Neural crest cell (in vitro differentiated cells): ENCODE measurements at regions not wholly inside any gene's neighbourhood (a gene's known extent, or its start where the extent isn't known, plus 50 kb on each side); places are given as distances from the start of the nearest gene placed in this dataset.

Experiments used
- DNase-seq: peaks from one replicate; pipeline ENCODE4 v3.0.0; 2021; ENCODE audit warnings: low read depth, mixed read lengths, low spot score
- H3K27ac Mint-ChIP-seq: one replicate; pipeline ENCODE4 v1.8.0; 2021; ENCODE audit warnings: mild to moderate bottlenecking, mixed read lengths; ENCODE audit not compliant: unreplicated experiment
- H3K27me3 Mint-ChIP-seq: 2 replicates; pipeline ENCODE4 v1.8.0; 2021; ENCODE audit warnings: low read depth, mild to moderate bottlenecking, mixed read lengths
- H3K36me3 Mint-ChIP-seq: 2 replicates; pipeline ENCODE4 v1.8.0; 2021; ENCODE audit warnings: low read depth, mild to moderate bottlenecking, mixed read lengths
- H3K4me1 Mint-ChIP-seq: 2 replicates; pipeline ENCODE4 v1.8.0; 2021; ENCODE audit warnings: mixed read lengths
- H3K4me3 Mint-ChIP-seq: one replicate; pipeline ENCODE4 v1.8.0; 2021; ENCODE audit warnings: mild to moderate bottlenecking, mixed read lengths
- H3K9me3 Mint-ChIP-seq: 2 replicates; pipeline ENCODE4 v1.8.0; 2021; ENCODE audit warnings: mixed read lengths
- TF ChIP-seq, protein P1 (sequence below): fragments of 200-600 bp; sonication (generic); conservative IDR thresholded peaks from 2 replicates; pipeline ENCODE4 v1.5.0; 2021; ENCODE audit warnings: antibody characterized with exemption, mild to moderate bottlenecking

DNA sequence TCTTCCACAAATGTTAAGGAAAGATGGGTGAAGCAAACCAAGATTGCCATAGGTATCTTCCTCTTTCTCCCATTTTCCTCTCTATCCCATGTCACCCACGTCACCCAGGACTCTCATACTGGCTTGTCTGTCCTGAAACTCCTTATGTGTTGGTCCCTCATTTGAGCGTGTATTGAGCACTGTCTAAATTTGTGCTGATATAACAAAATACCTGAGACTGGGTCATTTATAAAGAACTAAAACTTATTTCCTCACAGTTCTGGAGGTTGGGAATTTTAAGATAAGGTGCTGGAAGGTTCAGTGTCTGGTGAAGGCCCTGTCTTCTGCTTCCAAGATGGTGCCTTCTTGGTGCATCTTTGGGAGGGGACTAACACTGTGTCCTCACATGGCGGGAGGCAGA lies 186.9 kb upstream of the SLC24A5 start:
- H3K27me3 Mint-ChIP-seq: no peaks in the 10 kb centered on the region
- TF ChIP-seq, protein P1, sequence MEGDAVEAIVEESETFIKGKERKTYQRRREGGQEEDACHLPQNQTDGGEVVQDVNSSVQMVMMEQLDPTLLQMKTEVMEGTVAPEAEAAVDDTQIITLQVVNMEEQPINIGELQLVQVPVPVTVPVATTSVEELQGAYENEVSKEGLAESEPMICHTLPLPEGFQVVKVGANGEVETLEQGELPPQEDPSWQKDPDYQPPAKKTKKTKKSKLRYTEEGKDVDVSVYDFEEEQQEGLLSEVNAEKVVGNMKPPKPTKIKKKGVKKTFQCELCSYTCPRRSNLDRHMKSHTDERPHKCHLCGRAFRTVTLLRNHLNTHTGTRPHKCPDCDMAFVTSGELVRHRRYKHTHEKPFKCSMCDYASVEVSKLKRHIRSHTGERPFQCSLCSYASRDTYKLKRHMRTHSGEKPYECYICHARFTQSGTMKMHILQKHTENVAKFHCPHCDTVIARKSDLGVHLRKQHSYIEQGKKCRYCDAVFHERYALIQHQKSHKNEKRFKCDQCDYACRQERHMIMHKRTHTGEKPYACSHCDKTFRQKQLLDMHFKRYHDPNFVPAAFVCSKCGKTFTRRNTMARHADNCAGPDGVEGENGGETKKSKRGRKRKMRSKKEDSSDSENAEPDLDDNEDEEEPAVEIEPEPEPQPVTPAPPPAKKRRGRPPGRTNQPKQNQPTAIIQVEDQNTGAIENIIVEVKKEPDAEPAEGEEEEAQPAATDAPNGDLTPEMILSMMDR: no peak
- H3K36me3 Mint-ChIP-seq: no peaks in the 10 kb centered on the region
- DNase-seq: no peak
- H3K9me3 Mint-ChIP-seq: peaks cover 2% of the 10 kb centered on the region
- no peaks in the 10 kb centered on the region for H3K4me1 Mint-ChIP-seq
- H3K27ac Mint-ChIP-seq: no peak overlapping the region
- no peak overlapping the region for H3K4me3 Mint-ChIP-seq

DNA sequence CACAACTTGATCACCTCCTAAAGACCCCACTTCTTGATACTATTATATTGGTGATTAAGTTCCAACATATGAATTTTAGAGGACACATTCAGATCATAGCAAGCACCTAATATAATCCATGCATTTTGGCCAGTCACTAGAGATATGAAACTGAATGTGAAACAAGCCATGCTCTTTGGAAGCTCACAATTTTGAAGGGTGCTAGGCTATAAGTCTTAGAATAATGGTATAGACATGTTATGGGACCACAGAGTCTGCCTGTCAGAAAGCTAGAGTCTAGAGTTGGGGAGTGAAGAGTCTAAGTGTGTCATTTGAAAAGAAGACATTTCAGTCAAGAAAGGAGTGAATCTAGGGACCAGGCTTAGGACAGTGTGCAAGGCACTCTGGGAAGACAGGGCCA lies 186.4 kb upstream of the SLC24A5 start:
- Mint-ChIP-seq H3K4me3 (no peak overlapping the region), H3K36me3 (no peaks in the 10 kb centered on the region), H3K27me3 (no peaks in the 10 kb centered on the region), H3K4me1 (no peaks in the 10 kb centered on the region), H3K9me3 (no peaks in the 10 kb centered on the region), H3K27ac (no peak overlapping the region)
- TF ChIP-seq, protein P1: no peak
- no peak for DNase-seq

DNA sequence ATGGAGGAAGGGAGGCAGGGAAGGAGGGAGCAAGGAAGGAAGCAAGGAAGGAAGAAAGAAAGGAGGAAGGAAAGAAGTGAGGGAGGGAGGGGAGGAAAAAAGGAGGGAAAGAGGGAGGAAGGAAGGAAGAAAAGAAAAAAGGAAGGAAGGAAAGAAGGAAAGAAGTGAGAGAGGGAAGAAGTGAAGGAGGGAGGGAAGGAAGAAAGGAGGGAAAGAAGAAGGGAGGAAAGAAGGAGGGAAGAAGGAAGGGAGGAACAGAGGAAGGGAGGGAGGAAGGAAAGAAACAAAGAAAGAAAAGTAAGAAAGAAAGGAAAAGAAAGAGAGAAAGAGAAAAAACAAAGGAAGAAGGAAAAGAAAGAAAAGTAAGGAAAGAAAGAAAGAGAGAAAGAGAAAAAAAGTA lies 183.0 kb upstream of the SLC24A5 start:
- Mint-ChIP-seq H3K4me1 (no peaks in the 10 kb centered on the region), H3K9me3 (no peaks in the 10 kb centered on the region), H3K36me3 (no peaks in the 10 kb centered on the region), H3K27ac (no peak overlapping the region), H3K27me3 (no peaks in the 10 kb centered on the region), H3K4me3 (no peak overlapping the region)
- no peak for DNase-seq
- TF ChIP-seq, protein P1: no peak

DNA sequence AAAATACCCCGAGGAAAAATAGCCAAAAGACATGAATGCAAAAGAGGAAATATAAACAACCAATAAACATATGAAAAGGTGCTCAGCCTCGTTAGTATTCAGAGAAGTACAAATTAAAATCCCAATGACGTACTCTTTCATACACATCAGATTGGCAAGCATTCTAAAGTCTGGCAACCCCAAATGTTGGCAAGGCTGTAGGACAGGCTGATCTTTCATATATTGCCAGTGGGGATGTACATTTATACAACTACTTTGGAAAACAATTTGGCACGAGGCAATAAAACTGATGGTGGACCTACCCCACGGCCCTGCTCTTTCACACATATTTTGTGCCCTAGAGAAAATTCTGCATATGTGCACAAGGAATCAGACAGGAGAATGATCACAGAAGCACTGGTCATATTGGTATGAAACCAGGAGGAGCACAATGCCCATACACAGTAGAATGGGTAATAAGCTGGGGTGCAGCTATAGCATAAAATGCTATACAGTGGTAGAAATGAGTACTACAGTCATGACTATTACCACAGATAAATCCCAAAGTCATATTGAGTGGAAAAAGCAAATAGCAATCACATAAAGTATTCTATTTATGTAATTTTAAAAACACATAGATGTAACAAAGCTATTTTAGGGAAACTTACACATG lies 176.0 kb upstream of the SLC24A5 start:
- no peak for DNase-seq
- no peaks in the 10 kb centered on the region for H3K4me1 Mint-ChIP-seq
- no peaks in the 10 kb centered on the region for H3K36me3 Mint-ChIP-seq
- no peak overlapping the region for H3K4me3 Mint-ChIP-seq
- H3K9me3 Mint-ChIP-seq: no peaks in the 10 kb centered on the region
- H3K27me3 Mint-ChIP-seq: no peaks in the 10 kb centered on the region
- TF ChIP-seq, protein P1: peak; percentile 23
- H3K27ac Mint-ChIP-seq: no peak overlapping the region

DNA sequence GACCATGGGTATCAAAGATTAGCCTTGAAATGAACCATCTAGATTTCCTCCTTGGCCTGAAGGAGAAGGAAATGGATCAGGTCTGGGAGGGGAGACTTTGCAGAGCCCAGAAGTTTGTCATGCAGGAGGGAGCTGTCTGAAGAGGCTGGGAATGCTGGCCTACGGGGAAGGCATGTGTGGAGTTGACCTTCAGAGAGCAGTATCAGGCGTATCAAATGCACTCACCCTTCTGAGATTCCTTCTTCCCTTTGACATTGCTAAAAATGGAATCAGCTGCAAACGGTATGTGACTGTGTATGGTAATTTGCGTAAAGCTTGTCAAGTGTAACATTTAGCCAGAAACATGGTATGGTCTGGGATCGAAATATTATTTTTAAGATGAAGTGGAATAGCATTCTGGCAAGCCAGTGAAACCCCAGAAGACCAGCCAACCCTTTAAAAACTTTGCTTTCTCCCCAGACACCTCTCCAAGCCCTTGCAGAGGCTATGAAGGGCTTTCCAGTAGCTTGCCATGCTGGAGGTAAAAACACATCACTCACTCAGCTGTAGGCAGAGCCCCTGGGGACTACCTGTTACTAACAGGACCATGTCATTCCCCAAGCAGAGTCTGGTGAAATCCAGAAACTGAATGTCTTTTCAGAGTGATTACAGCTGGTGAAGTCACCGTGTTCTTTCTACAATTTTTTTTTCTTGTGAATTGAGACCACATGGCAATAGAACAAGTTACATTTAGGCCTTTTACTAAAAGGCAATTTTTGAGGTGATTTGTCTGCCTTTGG lies 174.7 kb upstream of the SLC24A5 start:
- H3K27ac Mint-ChIP-seq: no peak overlapping the region
- no peaks in the 10 kb centered on the region for H3K4me1 Mint-ChIP-seq
- TF ChIP-seq, protein P1: no peak
- no peak overlapping the region for H3K4me3 Mint-ChIP-seq
- no peaks in the 10 kb centered on the region for H3K36me3 Mint-ChIP-seq
- no peaks in the 10 kb centered on the region for H3K9me3 Mint-ChIP-seq
- no peak for DNase-seq
- H3K27me3 Mint-ChIP-seq: no peaks in the 10 kb centered on the region
